Gastroesophageal sphincter (tissue), 4 donors: ENCODE measurements at regions not wholly inside any gene's neighbourhood (a gene's known extent, or its start where the extent isn't known, plus 50 kb on each side); places are given as distances from the start of the nearest gene placed in this dataset.

Experiments used
- ATAC-seq: fragments of 150-250 bp; one replicate; pipeline ENCODE4 v1.9.1; 2016; ENCODE audit warnings: mild to moderate bottlenecking, moderate library complexity
- H3K27ac ChIP-seq, 4 donors: fragments of 200-600 bp; sonication (generic) in 3 of 4; 1 replicate in 3 of 4; 2 replicates in 1 of 4; pipeline ENCODE4 v1.5.1; 2016 to 2019
- H3K27me3 ChIP-seq: fragments of 200-600 bp; sonication (generic); one replicate; pipeline ENCODE4 v1.5.1; 2019
- H3K36me3 ChIP-seq, 2 donors: fragments of 200-600 bp; sonication (generic); one replicate each; pipeline ENCODE4 v1.5.1; 2019; ENCODE audit warnings: control low read depth in 1 of 2
- H3K4me1 ChIP-seq, 3 donors: fragments of 200-600 bp; sonication (generic); 1 replicate in 2 of 3; 2 replicates in 1 of 3; pipeline ENCODE4 v1.5.1; 2016 to 2019; ENCODE audit warnings: control low read depth in 2 of 3
- H3K4me3 ChIP-seq, 2 donors: fragments of 200-600 bp; sonication (generic); one replicate each; pipeline ENCODE4 v1.5.1; 2019; ENCODE audit warnings: mild to moderate bottlenecking in 1 of 2, moderate library complexity in 1 of 2
- H3K9me3 ChIP-seq, 3 donors: fragments of 200-600 bp; sonication (generic); one replicate each; pipeline ENCODE4 v1.5.1; 2017 to 2019; ENCODE audit warnings: control low read depth in 2 of 3
- EP300 ChIP-seq: sonication (generic); formaldehyde crosslinking; IDR thresholded peaks from one replicate; pipeline ENCODE4 v1.6.1; 2017; ENCODE audit warnings: antibody characterized with exemption, mild to moderate bottlenecking
- POLR2A ChIP-seq, 2 donors: fragments of 450-650 bp; IDR thresholded peaks; one replicate each; pipeline ENCODE4 v1.6.1; 2017; ENCODE audit warnings: antibody characterized with exemption in 2 of 2, mild to moderate bottlenecking in 2 of 2, moderate library complexity in 1 of 2
- POLR2AphosphoS5 ChIP-seq: sonication (generic); formaldehyde crosslinking; IDR thresholded peaks from one replicate; pipeline ENCODE4 v1.6.1; 2017; ENCODE audit warnings: antibody characterized with exemption
- WGBS, 2 donors: methylation state at CpG; one replicate each; pipeline ENCODE4 v1.1.5; 2018; ENCODE audit warnings: low coverage in 1 of 2; 5-methylcytosine and 5-hydroxymethylcytosine counted together
- TF ChIP-seq, protein P1 (sequence below), 4 experiments: fragments of 200-600 bp in 2 of 4; fragments of 450-650 bp in 2 of 4; sonication (generic) in 1 of 4; IDR thresholded peaks; one replicate each; pipeline ENCODE4 v1.5.1; 2017 to 2019; ENCODE audit warnings: antibody characterized with exemption in 4 of 4, mild to moderate bottlenecking in 2 of 4, moderate library complexity in 2 of 4

GRCh38 chr12:70049596-70050360 lies 193.5 kb upstream of the CNOT2 start:
- Histone ChIP-seq H3K9me3 (no peaks in the 10 kb centered on the region), H3K27ac (no peak overlapping the region), H3K27me3 (no peaks in the 10 kb centered on the region), H3K4me1 (peaks cover 0 to 2% (median 0%) of the 10 kb centered on the region in 3 donors), H3K36me3 (no peaks in the 10 kb centered on the region), H3K4me3 (no peak overlapping the region)
- TF ChIP-seq, protein P1, sequence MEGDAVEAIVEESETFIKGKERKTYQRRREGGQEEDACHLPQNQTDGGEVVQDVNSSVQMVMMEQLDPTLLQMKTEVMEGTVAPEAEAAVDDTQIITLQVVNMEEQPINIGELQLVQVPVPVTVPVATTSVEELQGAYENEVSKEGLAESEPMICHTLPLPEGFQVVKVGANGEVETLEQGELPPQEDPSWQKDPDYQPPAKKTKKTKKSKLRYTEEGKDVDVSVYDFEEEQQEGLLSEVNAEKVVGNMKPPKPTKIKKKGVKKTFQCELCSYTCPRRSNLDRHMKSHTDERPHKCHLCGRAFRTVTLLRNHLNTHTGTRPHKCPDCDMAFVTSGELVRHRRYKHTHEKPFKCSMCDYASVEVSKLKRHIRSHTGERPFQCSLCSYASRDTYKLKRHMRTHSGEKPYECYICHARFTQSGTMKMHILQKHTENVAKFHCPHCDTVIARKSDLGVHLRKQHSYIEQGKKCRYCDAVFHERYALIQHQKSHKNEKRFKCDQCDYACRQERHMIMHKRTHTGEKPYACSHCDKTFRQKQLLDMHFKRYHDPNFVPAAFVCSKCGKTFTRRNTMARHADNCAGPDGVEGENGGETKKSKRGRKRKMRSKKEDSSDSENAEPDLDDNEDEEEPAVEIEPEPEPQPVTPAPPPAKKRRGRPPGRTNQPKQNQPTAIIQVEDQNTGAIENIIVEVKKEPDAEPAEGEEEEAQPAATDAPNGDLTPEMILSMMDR (IDR thresholded peaks at IDR 0.05), result no peak
- no peak for TF ChIP-seq POLR2A (IDR thresholded peaks at IDR 0.05)
- no peak for TF ChIP-seq POLR2AphosphoS5
- WGBS, 2 donors, result 74 to 81% methylated on average over 4 of the region's 5 CpGs
- ATAC-seq, result no peak

- 64 to 100% methylated on average over 1 of the region's 1 CpG for WGBS, 2 donors
- H3K27me3 ChIP-seq, result no peaks in the 10 kb centered on the region
- no peaks in the 10 kb centered on the region for H3K36me3 ChIP-seq
- peak; percentile 32 for ATAC-seq
- peak overlapping the region in 1 of 4 donors; percentile 32 for H3K27ac ChIP-seq
- H3K4me3 ChIP-seq, result no peak overlapping the region
- no peaks in the 10 kb centered on the region for H3K9me3 ChIP-seq
- no peaks in the 10 kb centered on the region for H3K4me1 ChIP-seq
- TF ChIP-seq POLR2A (IDR thresholded peaks at IDR 0.05), result no peak
These were observed 190.8 kb upstream of the CNOT2 start for GRCh38 chr12:70052476-70052875.

GRCh38 chr12:70052931-70053497 lies 190.2 kb upstream of the CNOT2 start:
- Histone ChIP-seq H3K36me3 (no peaks in the 10 kb centered on the region), H3K27ac (peak overlapping the region in 1 of 4 donors; percentile 32), H3K4me3 (no peak overlapping the region), H3K27me3 (no peaks in the 10 kb centered on the region), H3K9me3 (no peaks in the 10 kb centered on the region), H3K4me1 (no peaks in the 10 kb centered on the region)
- WGBS, 2 donors, result 50 to 54% methylated on average over 4 of the region's 4 CpGs
- ATAC-seq, result peak; percentile 92
- TF ChIP-seq POLR2AphosphoS5, result peak; percentile 19
- TF ChIP-seq, protein P1 (IDR thresholded peaks at IDR 0.05), result no peak

- H3K36me3 ChIP-seq, result no peaks in the 10 kb centered on the region
- H3K27ac ChIP-seq, result no peak overlapping the region
- 13 to 31% methylated on average over 1 of the region's 1 CpG for WGBS, 2 donors
- peaks cover 0 to 5% (median 0%) of the 10 kb centered on the region in 3 donors for H3K9me3 ChIP-seq
- no peak for ATAC-seq
- no peaks in the 10 kb centered on the region for H3K4me1 ChIP-seq
- H3K27me3 ChIP-seq, result no peaks in the 10 kb centered on the region
- TF ChIP-seq POLR2AphosphoS5 (no peak), EP300 (no peak), POLR2A (IDR thresholded peaks at IDR 0.05) (no peak)
- TF ChIP-seq, protein P1 (IDR thresholded peaks at IDR 0.05), result no peak
- H3K4me3 ChIP-seq, result no peak overlapping the region
These were observed 183.9 kb upstream of the CNOT2 start for GRCh38 chr12:70059373-70059772.

GRCh38 chr12:70060634-70061033 lies 182.6 kb upstream of the CNOT2 start:
- no peak overlapping the region for H3K27ac ChIP-seq
- no peak for TF ChIP-seq POLR2AphosphoS5
- no peak for TF ChIP-seq POLR2A (IDR thresholded peaks at IDR 0.05)
- TF ChIP-seq, protein P1 (IDR thresholded peaks at IDR 0.05), result no peak
- no peak for TF ChIP-seq EP300
- H3K4me3 ChIP-seq, result no peak overlapping the region
- peaks cover 0 to 5% (median 0%) of the 10 kb centered on the region in 3 donors for H3K9me3 ChIP-seq
- H3K4me1 ChIP-seq, result no peaks in the 10 kb centered on the region
- H3K36me3 ChIP-seq, result no peaks in the 10 kb centered on the region
- no peak for ATAC-seq
- H3K27me3 ChIP-seq, result no peaks in the 10 kb centered on the region
- 60 to 90% methylated on average over 1 of the region's 1 CpG for WGBS, 2 donors
